Activated CD8-positive, alpha-beta T cell treated with anti-CD3 and anti-CD28 coated beads, Interleukin-2, amount 10 ng/mL, durations not matched to agents 7 days and 5 days (primary cell): ENCODE measurements at regions not wholly inside any gene's neighbourhood (a gene's known extent, or its start where the extent isn't known, plus 50 kb on each side); places are given as distances from the start of the nearest gene placed in this dataset.
"Not testable (repeated sequence)": the region's sequence is repeated elsewhere in the genome, so short reads cannot be mapped to it uniquely, and the experiment has no call there.

Experiments
- ATAC-seq: fragments of 150-1000 bp; cut with Tn5 transposase; one replicate; pipeline ENCODE4 v1.10.0; 2021; ENCODE audit warnings: moderate library complexity
- CTCF ChIA-PET: fragments of 350-600 bp; sonication (Branson Sonifier 250); formaldehyde crosslinking; loops from one replicate; lab custom pipeline; 2021; ENCODE audit warnings: antibody characterized with exemption; lab: Charles Lee
- POLR2A ChIA-PET: fragments of 350-600 bp; sonication (Branson Sonifier 250); formaldehyde crosslinking; loops from one replicate; lab custom pipeline; 2021; ENCODE audit warnings: antibody characterized with exemption; lab: Charles Lee
- DNase-seq: peaks from one replicate; pipeline ENCODE4 v3.0.0-alpha.2; 2020
- H3K27ac Mint-ChIP-seq: one replicate; pipeline ENCODE4 v1.8.0; 2021; ENCODE audit warnings: mild to moderate bottlenecking, mixed read lengths
- H3K27me3 Mint-ChIP-seq: one replicate; pipeline ENCODE4 v1.8.0; 2021; ENCODE audit warnings: low read depth, mixed read lengths
- H3K36me3 Mint-ChIP-seq: one replicate; pipeline ENCODE4 v1.8.0; 2021; ENCODE audit warnings: low read depth, mixed read lengths
- H3K4me1 Mint-ChIP-seq: one replicate; pipeline ENCODE4 v1.8.0; 2021; ENCODE audit warnings: low read depth, mixed read lengths
- H3K4me3 Mint-ChIP-seq: one replicate; pipeline ENCODE4 v1.8.0; 2021; ENCODE audit warnings: mild to moderate bottlenecking, mixed read lengths
- H3K9me3 Mint-ChIP-seq: one replicate; pipeline ENCODE4 v1.8.0; 2022; ENCODE audit warnings: mixed read lengths; ENCODE audit not compliant: insufficient read depth

GRCh38 chr12:128109636-128110035, 157.3 kb upstream of the TMEM132C start:
- Mint-ChIP-seq H3K4me1 (no peaks in the 10 kb centered on the region), H3K9me3 (no peaks in the 10 kb centered on the region), H3K4me3 (no peak overlapping the region), H3K27me3 (no peaks in the 10 kb centered on the region), H3K27ac (no peak overlapping the region), H3K36me3 (no peaks in the 10 kb centered on the region)
- no peak for ATAC-seq
- CTCF ChIA-PET, result no interaction called here
- POLR2A ChIA-PET, result no interaction called here
- no peak for DNase-seq

- Mint-ChIP-seq H3K27me3 (no peaks in the 10 kb centered on the region), H3K4me3 (no peak overlapping the region), H3K4me1 (no peaks in the 10 kb centered on the region), H3K9me3 (peaks cover 6% of the 10 kb centered on the region), H3K36me3 (no peaks in the 10 kb centered on the region), H3K27ac (no peak overlapping the region)
- POLR2A ChIA-PET, result no interaction called here
- CTCF ChIA-PET, result no interaction called here
- ATAC-seq, result no peak
- no peak for DNase-seq
Measured at GRCh38 chr12:128111333-128111732, 155.6 kb upstream of the TMEM132C start.

- no peaks in the 10 kb centered on the region for H3K27me3 Mint-ChIP-seq
- no peak overlapping the region for H3K4me3 Mint-ChIP-seq
- no peaks in the 10 kb centered on the region for H3K4me1 Mint-ChIP-seq
- H3K9me3 Mint-ChIP-seq, result peaks cover 6% of the 10 kb centered on the region
- DNase-seq, result no peak
- H3K36me3 Mint-ChIP-seq, result no peaks in the 10 kb centered on the region
- ChIA-PET CTCF (no interaction called here), POLR2A (no interaction called here)
- no peak for ATAC-seq
- H3K27ac Mint-ChIP-seq, result no peak overlapping the region
Measured at GRCh38 chr12:128111951-128112350, 155.0 kb upstream of the TMEM132C start.

- H3K4me3 Mint-ChIP-seq, ATAC-seq, H3K27me3 Mint-ChIP-seq, H3K36me3 Mint-ChIP-seq, H3K27ac Mint-ChIP-seq, CTCF ChIA-PET, DNase-seq, H3K4me1 Mint-ChIP-seq, POLR2A ChIA-PET: not testable (repeated sequence)
- peaks cover 11% of the 10 kb centered on the region for H3K9me3 Mint-ChIP-seq
Measured at GRCh38 chr12:128113250-128113649, 153.7 kb upstream of the TMEM132C start.

- ATAC-seq, result no peak
- CTCF ChIA-PET, result no interaction called here
- no peaks in the 10 kb centered on the region for H3K36me3 Mint-ChIP-seq
Measured at GRCh38 chr12:128114485-128114884, 152.5 kb upstream of the TMEM132C start.

GRCh38 chr12:128116537-128116936, 150.4 kb upstream of the TMEM132C start:
- peaks cover 14% of the 10 kb centered on the region for H3K9me3 Mint-ChIP-seq
- no peaks in the 10 kb centered on the region for H3K36me3 Mint-ChIP-seq
- no peaks in the 10 kb centered on the region for H3K27me3 Mint-ChIP-seq
- ATAC-seq (no peak), DNase-seq (no peak)
- H3K4me3 Mint-ChIP-seq, result no peak overlapping the region
- POLR2A ChIA-PET, result no interaction called here
- no peak overlapping the region for H3K27ac Mint-ChIP-seq
- no peaks in the 10 kb centered on the region for H3K4me1 Mint-ChIP-seq
- CTCF ChIA-PET, result no interaction called here

More at GRCh38 chr12:128114485-128114884, 152.5 kb upstream of the TMEM132C start:
- DNase-seq, result no peak
- Mint-ChIP-seq H3K4me1 (no peaks in the 10 kb centered on the region), H3K27ac (no peak overlapping the region), H3K27me3 (no peaks in the 10 kb centered on the region), H3K9me3 (peaks cover 11% of the 10 kb centered on the region), H3K4me3 (no peak overlapping the region)
- POLR2A ChIA-PET, result no interaction called here

- ChIA-PET CTCF (no interaction called here), POLR2A (no interaction called here)
- Mint-ChIP-seq H3K9me3 (peaks cover 23% of the 10 kb centered on the region), H3K27me3 (no peaks in the 10 kb centered on the region), H3K27ac (no peak overlapping the region), H3K4me1 (no peaks in the 10 kb centered on the region), H3K36me3 (no peaks in the 10 kb centered on the region), H3K4me3 (no peak overlapping the region)
- ATAC-seq (no peak), DNase-seq (no peak)
Measured at GRCh38 chr12:128120035-128120434, 146.9 kb upstream of the TMEM132C start.

GRCh38 chr12:128121424-128121823, 145.5 kb upstream of the TMEM132C start:
- ATAC-seq (no peak), DNase-seq (no peak)
- CTCF ChIA-PET, result no interaction called here
- Mint-ChIP-seq H3K36me3 (no peaks in the 10 kb centered on the region), H3K27me3 (no peaks in the 10 kb centered on the region), H3K4me1 (no peaks in the 10 kb centered on the region), H3K27ac (no peak overlapping the region), H3K4me3 (no peak overlapping the region), H3K9me3 (peaks cover 17% of the 10 kb centered on the region)
- POLR2A ChIA-PET, result no interaction called here

- Mint-ChIP-seq H3K27ac (no peak overlapping the region), H3K27me3 (no peaks in the 10 kb centered on the region)
- CTCF ChIA-PET, result no interaction called here
Measured at GRCh38 chr12:128123096-128123495, 143.9 kb upstream of the TMEM132C start.

GRCh38 chr12:128131955-128132354, 135.0 kb upstream of the TMEM132C start:
- DNase-seq (no peak), ATAC-seq (no peak)
- Mint-ChIP-seq H3K4me1 (no peaks in the 10 kb centered on the region), H3K9me3 (peaks cover 6% of the 10 kb centered on the region), H3K27ac (no peak overlapping the region), H3K27me3 (no peaks in the 10 kb centered on the region), H3K36me3 (no peaks in the 10 kb centered on the region), H3K4me3 (no peak overlapping the region)
- ChIA-PET POLR2A (no interaction called here), CTCF (no interaction called here)

More at GRCh38 chr12:128123096-128123495, 143.9 kb upstream of the TMEM132C start:
- Mint-ChIP-seq H3K4me1 (no peaks in the 10 kb centered on the region), H3K4me3 (no peak overlapping the region), H3K9me3 (peaks cover 12% of the 10 kb centered on the region), H3K36me3 (no peaks in the 10 kb centered on the region)
- POLR2A ChIA-PET, result no interaction called here
- no peak for ATAC-seq
- no peak for DNase-seq

- DNase-seq (no peak), ATAC-seq (no peak)
- no peak overlapping the region for H3K27ac Mint-ChIP-seq
- CTCF ChIA-PET, result no interaction called here
- POLR2A ChIA-PET, result no interaction called here
- peaks cover 10% of the 10 kb centered on the region for H3K9me3 Mint-ChIP-seq
- no peaks in the 10 kb centered on the region for H3K36me3 Mint-ChIP-seq
- no peak overlapping the region for H3K4me3 Mint-ChIP-seq
- H3K4me1 Mint-ChIP-seq, result no peaks in the 10 kb centered on the region
- no peaks in the 10 kb centered on the region for H3K27me3 Mint-ChIP-seq
Measured at GRCh38 chr12:128133321-128134073, 133.5 kb upstream of the TMEM132C start.

- no peak overlapping the region for H3K27ac Mint-ChIP-seq
- peaks cover 10% of the 10 kb centered on the region for H3K9me3 Mint-ChIP-seq
- no peak for DNase-seq
- ChIA-PET CTCF (no interaction called here), POLR2A (no interaction called here)
- no peaks in the 10 kb centered on the region for H3K4me1 Mint-ChIP-seq
- no peak overlapping the region for H3K4me3 Mint-ChIP-seq
- ATAC-seq, result no peak
- no peaks in the 10 kb centered on the region for H3K36me3 Mint-ChIP-seq
- H3K27me3 Mint-ChIP-seq, result no peaks in the 10 kb centered on the region
Measured at GRCh38 chr12:128137140-128137539, 129.8 kb upstream of the TMEM132C start.

- Mint-ChIP-seq H3K27ac (no peak overlapping the region), H3K4me1 (no peaks in the 10 kb centered on the region), H3K4me3 (no peak overlapping the region), H3K36me3 (no peaks in the 10 kb centered on the region), H3K9me3 (peaks cover 10% of the 10 kb centered on the region), H3K27me3 (no peaks in the 10 kb centered on the region)
- ChIA-PET POLR2A (no interaction called here), CTCF (no interaction called here)
- no peak for DNase-seq
- no peak for ATAC-seq
Measured at GRCh38 chr12:128138125-128138524, 128.8 kb upstream of the TMEM132C start.
